ENCODE measurements at regions not wholly inside any gene's neighbourhood (a gene's known extent, or its start where the extent isn't known, plus 50 kb on each side); places are given as distances from the start of the nearest gene placed in this dataset.
"Not testable (repeated sequence)": the region's sequence is repeated elsewhere in the genome, so short reads cannot be mapped to it uniquely, and the experiment has no call there.

GRCh38 chr17:31798205-31798724 is 60.8 kb downstream of the COPRS start:
- DNase-seq: no peak

- DNase-seq: not testable (repeated sequence)
Measured at GRCh38 chr17:31795941-31796340, 63.1 kb downstream of the COPRS start.

GRCh38 chr17:31794111-31794510 is 64.9 kb downstream of the COPRS start:
- DNase-seq: no peak

GRCh38 chr17:31793634-31794033 is 65.4 kb downstream of the COPRS start:
- DNase-seq: not testable (repeated sequence)

- DNase-seq: no peak
Measured at GRCh38 chr17:31792007-31792585, 66.9 kb downstream of the COPRS start.

GRCh38 chr17:31789707-31790505 is 69.1 kb downstream of the COPRS start:
- no peak for DNase-seq

GRCh38 chr17:31788956-31789355 is 70.1 kb downstream of the COPRS start:
- DNase-seq: no peak

GRCh38 chr17:31788571-31788946 is 70.5 kb downstream of the COPRS start:
- no peak for DNase-seq

GRCh38 chr17:31787857-31788570 is 71.0 kb downstream of the COPRS start:
- peak; percentile 88 for DNase-seq

- no peak for DNase-seq
Measured at GRCh38 chr17:31786796-31787481, 72.1 kb downstream of the COPRS start.

GRCh38 chr17:31780483-31780882 is 78.6 kb downstream of the COPRS start:
- no peak for DNase-seq

GRCh38 chr17:31778523-31778922 is 80.5 kb downstream of the COPRS start:
- no peak for DNase-seq

- not testable (repeated sequence) for DNase-seq
Measured at GRCh38 chr17:31771328-31771727, 87.7 kb downstream of the COPRS start.

- not testable (repeated sequence) for DNase-seq
Measured at GRCh38 chr17:31770501-31770900, 88.5 kb downstream of the COPRS start.

GRCh38 chr17:31761836-31762510 is 97.1 kb downstream of the COPRS start:
- not testable (repeated sequence) for DNase-seq

GRCh38 chr17:31758646-31759045 is 100.4 kb downstream of the COPRS start:
- DNase-seq: no peak

- no peak for DNase-seq
Measured at GRCh38 chr17:31757097-31757496, 101.9 kb downstream of the COPRS start.

- DNase-seq: peak; percentile 96
Measured at GRCh38 chr17:31754239-31754945, 104.7 kb downstream of the COPRS start.

GRCh38 chr17:31753011-31753410 is 106.0 kb downstream of the COPRS start:
- no peak for DNase-seq

GRCh38 chr17:31752584-31752983 is 106.5 kb downstream of the COPRS start:
- DNase-seq: no peak

GRCh38 chr17:31750578-31750977 is 108.5 kb downstream of the COPRS start:
- DNase-seq: no peak

GRCh38 chr17:31748881-31749280 is 110.2 kb downstream of the COPRS start:
- no peak for DNase-seq

Data from islet precursor cell (in vitro differentiated cells).